HCEC 1CT (cell line): ENCODE measurements at regions not wholly inside any gene's neighbourhood (a gene's known extent, or its start where the extent isn't known, plus 50 kb on each side); places are given as distances from the start of the nearest gene placed in this dataset.
"Not testable (repeated sequence)": the region's sequence is repeated elsewhere in the genome, so short reads cannot be mapped to it uniquely, and the experiment has no call there.

Source experiments
- DNase-seq: peaks from one replicate; pipeline ENCODE4 v3.0.0-alpha.2; 2017

- no peak for DNase-seq
Measured at GRCh38 chr4:3936184-3936583, 170.0 kb downstream of the ADRA2C start.

GRCh38 chr4:3937849-3938562 is 171.8 kb downstream of the ADRA2C start:
- not testable (repeated sequence) for DNase-seq

GRCh38 chr4:3938676-3939075 is 172.5 kb downstream of the ADRA2C start:
- DNase-seq: not testable (repeated sequence)

- not testable (repeated sequence) for DNase-seq
Measured at GRCh38 chr4:3939954-3940591, 173.9 kb downstream of the ADRA2C start.

GRCh38 chr4:3941735-3942522 is 175.7 kb downstream of the ADRA2C start:
- not testable (repeated sequence) for DNase-seq

GRCh38 chr4:3942569-3942971 is 176.4 kb downstream of the ADRA2C start:
- DNase-seq: not testable (repeated sequence)

- DNase-seq: not testable (repeated sequence)
Measured at GRCh38 chr4:3943051-3943450, 176.9 kb downstream of the ADRA2C start.

- DNase-seq: no peak
Measured at GRCh38 chr4:3945511-3946290, 179.5 kb downstream of the ADRA2C start.

GRCh38 chr4:3946553-3946952 is 180.4 kb downstream of the ADRA2C start:
- DNase-seq: not testable (repeated sequence)

GRCh38 chr4:3947761-3948160 is 181.6 kb downstream of the ADRA2C start:
- not testable (repeated sequence) for DNase-seq

GRCh38 chr4:3948210-3948609 is 182.0 kb downstream of the ADRA2C start:
- not testable (repeated sequence) for DNase-seq

GRCh38 chr4:3949916-3950315 is 183.7 kb downstream of the ADRA2C start:
- peak; percentile 23 for DNase-seq

GRCh38 chr4:3952443-3953139 is 186.4 kb downstream of the ADRA2C start:
- not testable (repeated sequence) for DNase-seq

GRCh38 chr4:3953140-3953489 is 186.9 kb downstream of the ADRA2C start:
- DNase-seq: not testable (repeated sequence)

- DNase-seq: peak; percentile 86
Measured at GRCh38 chr4:3954540-3955320, 188.5 kb downstream of the ADRA2C start.

- peak; percentile 92 for DNase-seq
Measured at GRCh38 chr4:3955321-3956164, 189.4 kb downstream of the ADRA2C start.

GRCh38 chr4:3956165-3956867 is 190.1 kb downstream of the ADRA2C start:
- DNase-seq: not testable (repeated sequence)

- not testable (repeated sequence) for DNase-seq
Measured at GRCh38 chr4:3961091-3961672, 195.0 kb downstream of the ADRA2C start.

- not testable (repeated sequence) for DNase-seq
Measured at GRCh38 chr4:3964572-3965278, 198.5 kb downstream of the ADRA2C start.
